ENCODE measurements at regions not wholly inside any gene's neighbourhood (a gene's known extent, or its start where the extent isn't known, plus 50 kb on each side); places are given as distances from the start of the nearest gene placed in this dataset.

DNA sequence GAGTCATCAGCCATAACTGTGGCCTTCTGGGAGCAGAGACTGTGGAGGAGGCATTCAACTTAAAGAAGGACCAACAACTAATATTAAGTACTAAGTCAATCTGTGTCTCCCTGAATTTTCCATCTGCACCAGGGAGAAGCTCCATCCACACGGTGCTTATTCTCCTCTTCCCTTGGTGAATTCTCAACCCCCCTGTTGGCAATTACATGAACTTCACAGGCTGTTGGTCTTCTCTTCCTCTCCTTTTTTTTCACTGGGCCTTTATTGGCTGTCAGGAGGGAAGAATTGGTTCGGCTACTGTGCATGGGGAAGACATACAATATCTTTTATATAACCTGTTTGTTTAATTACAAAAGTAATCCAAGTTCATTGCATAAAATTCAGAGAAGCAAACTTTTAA, 152.8 kb upstream of the IRX6 start:
- no peaks in the 10 kb centered on the region for H3K4me1 ChIP-seq (ENCODE audit: control insufficient read depth, insufficient read depth, low read length)
- no peak overlapping the region for H2BK120ac ChIP-seq (ENCODE audit: low read depth, low read length)
- no peak overlapping the region for H4K5ac ChIP-seq (ENCODE audit: low read depth, low read length)
- no peak overlapping the region for H3K14ac ChIP-seq (replicated peaks; ENCODE audit: low read depth, low read length)
- H3K9me3 ChIP-seq (ENCODE audit: control insufficient read depth, insufficient read depth, low read length) = peaks cover 10% of the 10 kb centered on the region; the same call in 1 of the 2 replicates
- H2BK15ac ChIP-seq (ENCODE audit: low read depth, low read length) = no peak overlapping the region
- H2BK5ac ChIP-seq (ENCODE audit: low read depth, low read length, poor library complexity, severe bottlenecking) = no peak overlapping the region
- ATAC-seq (ENCODE audit: low read depth) (no peak), DNase-seq (no peak)
- dilution Hi-C loops (cut with HindIII; ENCODE audit: low sequenced_read_pairs, unreplicated experiment) (no loop called here), in situ Hi-C loops (cut with MboI; ENCODE audit: low sequenced_read_pairs) (no loop called here), intact Hi-C loops (cut with micrococcal nuclease) (no loop called here)
- CTCF ChIA-PET = no interaction called here
- no peak overlapping the region for H2AK9ac ChIP-seq (replicated peaks; ENCODE audit: low read depth, low read length, poor library complexity)
- no peaks in the 10 kb centered on the region for H4K20me1 ChIP-seq (ENCODE audit: insufficient read depth, low read length)
- H2BK20ac ChIP-seq (ENCODE audit: low read depth, low read length) = no peak overlapping the region
- no peak overlapping the region for H3K4ac ChIP-seq (ENCODE audit: low read depth, low read length)
- no CpG with 5 or more reads among the region's 2 CpGs for WGBS, 2 experiments (ENCODE audit: extremely low coverage in 2 of 2, insufficient read length in 1 of 2)
- H3K36me3 ChIP-seq (ENCODE audit: control insufficient read depth, insufficient read depth, low read length) = no peaks in the 10 kb centered on the region
- no peak overlapping the region for H2AK5ac ChIP-seq (ENCODE audit: low read depth, low read length)
- no peaks in the 10 kb centered on the region for H3K9me1 ChIP-seq (ENCODE audit: insufficient read depth, low read length)
- H3K9ac ChIP-seq (ENCODE audit: low read depth, low read length) = no peak overlapping the region
- no peak overlapping the region for H3K27ac ChIP-seq (ENCODE audit: insufficient read depth, low read length)
- H4K8ac ChIP-seq (ENCODE audit: low read depth in 2 of 2, low read length in 2 of 2) = no peak overlapping the region
- H3K18ac ChIP-seq (ENCODE audit: low read depth, low read length) = no peak overlapping the region
- no peak overlapping the region for H2AFZ ChIP-seq (replicated peaks; ENCODE audit: low read length, poor library complexity)
- no peak overlapping the region for H3K4me3 ChIP-seq (ENCODE audit: insufficient read depth, low read depth, low read length)
- H3K4me2 ChIP-seq (ENCODE audit: low read depth, low read length) = no peak overlapping the region
- H4K91ac ChIP-seq (ENCODE audit: insufficient read depth, low read depth, low read length) = no peak overlapping the region
- POLR2A ChIA-PET (ENCODE audit: unreplicated experiment) = no interaction called here
- TF ChIP-seq POLR2A (IDR thresholded peaks at IDR 0.05; ENCODE audit: low read depth, low read length) (no peak), MAFK (IDR thresholded peaks at IDR 0.05; ENCODE audit: low read depth, low read length) (no peak), RFX5 (IDR thresholded peaks at IDR 0.05; ENCODE audit: low read depth, low read length) (no peak), CHD1 (IDR thresholded peaks at IDR 0.05; ENCODE audit: low read depth, low read length) (no peak), FOS (IDR thresholded peaks at IDR 0.05; ENCODE audit: low read depth, low read length) (no peak), NFE2L2 (IDR thresholded peaks at IDR 0.05; ENCODE audit: low read depth, low read length) (no peak), BHLHE40 (IDR thresholded peaks at IDR 0.05; ENCODE audit: low read depth, low read length) (no peak), SMC3 (IDR thresholded peaks at IDR 0.05; ENCODE audit: low read depth, low read length) (no peak), MAZ (IDR thresholded peaks at IDR 0.05; ENCODE audit: borderline replicate concordance, low read depth, low read length) (no peak), MXI1 (IDR thresholded peaks at IDR 0.05; ENCODE audit: borderline replicate concordance, low read depth, low read length) (no peak), CEBPB (IDR thresholded peaks at IDR 0.05; ENCODE audit: low read depth, low read length) (no peak), RAD21 (IDR thresholded peaks at IDR 0.05; ENCODE audit: low read length) (no peak), RCOR1 (IDR thresholded peaks at IDR 0.05; ENCODE audit: insufficient replicate concordance, low read length) (no peak)
- TF ChIP-seq, protein P1, sequence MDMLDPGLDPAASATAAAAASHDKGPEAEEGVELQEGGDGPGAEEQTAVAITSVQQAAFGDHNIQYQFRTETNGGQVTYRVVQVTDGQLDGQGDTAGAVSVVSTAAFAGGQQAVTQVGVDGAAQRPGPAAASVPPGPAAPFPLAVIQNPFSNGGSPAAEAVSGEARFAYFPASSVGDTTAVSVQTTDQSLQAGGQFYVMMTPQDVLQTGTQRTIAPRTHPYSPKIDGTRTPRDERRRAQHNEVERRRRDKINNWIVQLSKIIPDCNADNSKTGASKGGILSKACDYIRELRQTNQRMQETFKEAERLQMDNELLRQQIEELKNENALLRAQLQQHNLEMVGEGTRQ (IDR thresholded peaks at IDR 0.05; ENCODE audit: low read depth, low read length) = no peak
- TF ChIP-seq, protein P2, sequence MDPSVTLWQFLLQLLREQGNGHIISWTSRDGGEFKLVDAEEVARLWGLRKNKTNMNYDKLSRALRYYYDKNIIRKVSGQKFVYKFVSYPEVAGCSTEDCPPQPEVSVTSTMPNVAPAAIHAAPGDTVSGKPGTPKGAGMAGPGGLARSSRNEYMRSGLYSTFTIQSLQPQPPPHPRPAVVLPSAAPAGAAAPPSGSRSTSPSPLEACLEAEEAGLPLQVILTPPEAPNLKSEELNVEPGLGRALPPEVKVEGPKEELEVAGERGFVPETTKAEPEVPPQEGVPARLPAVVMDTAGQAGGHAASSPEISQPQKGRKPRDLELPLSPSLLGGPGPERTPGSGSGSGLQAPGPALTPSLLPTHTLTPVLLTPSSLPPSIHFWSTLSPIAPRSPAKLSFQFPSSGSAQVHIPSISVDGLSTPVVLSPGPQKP (IDR thresholded peaks at IDR 0.05; ENCODE audit: borderline replicate concordance, low read depth, low read length) = no peak
- TF ChIP-seq, protein P3, sequence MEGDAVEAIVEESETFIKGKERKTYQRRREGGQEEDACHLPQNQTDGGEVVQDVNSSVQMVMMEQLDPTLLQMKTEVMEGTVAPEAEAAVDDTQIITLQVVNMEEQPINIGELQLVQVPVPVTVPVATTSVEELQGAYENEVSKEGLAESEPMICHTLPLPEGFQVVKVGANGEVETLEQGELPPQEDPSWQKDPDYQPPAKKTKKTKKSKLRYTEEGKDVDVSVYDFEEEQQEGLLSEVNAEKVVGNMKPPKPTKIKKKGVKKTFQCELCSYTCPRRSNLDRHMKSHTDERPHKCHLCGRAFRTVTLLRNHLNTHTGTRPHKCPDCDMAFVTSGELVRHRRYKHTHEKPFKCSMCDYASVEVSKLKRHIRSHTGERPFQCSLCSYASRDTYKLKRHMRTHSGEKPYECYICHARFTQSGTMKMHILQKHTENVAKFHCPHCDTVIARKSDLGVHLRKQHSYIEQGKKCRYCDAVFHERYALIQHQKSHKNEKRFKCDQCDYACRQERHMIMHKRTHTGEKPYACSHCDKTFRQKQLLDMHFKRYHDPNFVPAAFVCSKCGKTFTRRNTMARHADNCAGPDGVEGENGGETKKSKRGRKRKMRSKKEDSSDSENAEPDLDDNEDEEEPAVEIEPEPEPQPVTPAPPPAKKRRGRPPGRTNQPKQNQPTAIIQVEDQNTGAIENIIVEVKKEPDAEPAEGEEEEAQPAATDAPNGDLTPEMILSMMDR (conservative IDR thresholded peaks at IDR 0.05; ENCODE audit: low read depth, low read length) = no peak
- H3K23ac ChIP-seq (ENCODE audit: low read depth, low read length) = no peak overlapping the region
- BruUV-seq (replicated peaks) = no TSS peak
- H3K56ac ChIP-seq (ENCODE audit: extremely low read depth, insufficient read depth, low read length) = no peak overlapping the region
- no peaks in the 10 kb centered on the region for H3K79me1 ChIP-seq (ENCODE audit: low read depth in 1 of 2, low read length in 2 of 2)
- H3K27me3 ChIP-seq (ENCODE audit: control insufficient read depth, insufficient read depth, low read length) = no peaks in the 10 kb centered on the region

Measured in IMR-90 (cell line).